ENCODE measurements at regions not wholly inside any gene's neighbourhood (a gene's known extent, or its start where the extent isn't known, plus 50 kb on each side); places are given as distances from the start of the nearest gene placed in this dataset.

- TF ChIP-seq STAT1 (IDR thresholded peaks at IDR 0.05; ENCODE audit: unreplicated experiment) (no peak), CTCF (conservative IDR thresholded peaks at IDR 0.05; ENCODE audit: low read depth in 2 of 2) (no peak)
Measured at GRCh38 chr3:65030847-65031463, 343.2 kb upstream of the ADAMTS9 start (continued).

GRCh38 chr3:65030014-65030627 lies 342.3 kb upstream of the ADAMTS9 start:
- no peaks in the 10 kb centered on the region for H3K27me3 ChIP-seq (ENCODE audit: insufficient read depth)
- no peak overlapping the region for H3K27ac ChIP-seq (ENCODE audit: low read depth)
- Mint-ChIP-seq H3K4me3 (no peak overlapping the region), H3K27ac (no peak overlapping the region), H3K4me1 (peaks cover 30% of the 10 kb centered on the region), H3K36me3 (ENCODE audit: low read depth) (peaks cover 10% of the 10 kb centered on the region), H3K9me3 (no peaks in the 10 kb centered on the region; the same call in 1 of the 3 replicates), H3K27me3 (ENCODE audit: insufficient read depth, low read depth, poor library complexity) (no peaks in the 10 kb centered on the region)
- H3K36me3 ChIP-seq (ENCODE audit: insufficient read depth), result no peaks in the 10 kb centered on the region
- ATAC-seq (no peak), DNase-seq (ENCODE audit: low spot score) (no peak)
- H4K20me1 ChIP-seq (replicated peaks; ENCODE audit: insufficient read depth), result no peaks in the 10 kb centered on the region
- peaks cover 4% of the 10 kb centered on the region; the same call in 1 of the 2 replicates for H3K4me1 ChIP-seq (ENCODE audit: insufficient read depth)
- H3K9me2 ChIP-seq (ENCODE audit: insufficient read depth), result peaks cover 6% of the 10 kb centered on the region
- H2AFZ ChIP-seq, result no peak overlapping the region
- H3F3A ChIP-seq (replicated peaks; ENCODE audit: low read depth), result no peaks in the 10 kb centered on the region; the same call in 1 of the 2 replicates
- H3K79me2 ChIP-seq (replicated peaks; ENCODE audit: insufficient read depth), result no peaks in the 10 kb centered on the region
- no peak overlapping the region for H3K4me2 ChIP-seq
- no peak for TF ChIP-seq NANOG (IDR thresholded peaks at IDR 0.05; ENCODE audit: borderline replicate concordance)
- TF ChIP-seq JUNB (IDR thresholded peaks at IDR 0.05; ENCODE audit: unreplicated experiment), result no peak
- no peak for TF ChIP-seq CTCF (conservative IDR thresholded peaks at IDR 0.05; ENCODE audit: low read depth in 2 of 2)
- TF ChIP-seq POLR2AphosphoS5 (IDR thresholded peaks at IDR 0.05; ENCODE audit: low read depth), result no peak
- no peak for TF ChIP-seq ZNF114 (CRISPR knock-in tag; IDR thresholded peaks at IDR 0.05)
- no peak for TF ChIP-seq EZH2 (IDR thresholded peaks at IDR 0.05; ENCODE audit: low read depth, unreplicated experiment)
- TF ChIP-seq ZNF462 (CRISPR knock-in tag; IDR thresholded peaks at IDR 0.05), result no peak
- no peak overlapping the region for H3K4me3 ChIP-seq
